HFFc6 (cell line): ENCODE measurements at regions not wholly inside any gene's neighbourhood (a gene's known extent, or its start where the extent isn't known, plus 50 kb on each side); places are given as distances from the start of the nearest gene placed in this dataset.
A peak's percentile ranks its signal among the peaks of the same experiment; 100 is the strongest.

Source experiments
- DNase-seq: peaks from one replicate; pipeline ENCODE4 v3.0.0-alpha.2; 2018
- H3K27ac Mint-ChIP-seq: 2 replicates; pipeline ENCODE4 v1.8.0; 2020; ENCODE audit warnings: mild to moderate bottlenecking, mixed read lengths
- H3K27me3 Mint-ChIP-seq: 2 replicates; pipeline ENCODE4 v1.8.0; 2021; ENCODE audit warnings: mild to moderate bottlenecking, moderate library complexity, mixed read lengths; ENCODE audit not compliant: insufficient read depth
- H3K36me3 Mint-ChIP-seq: 2 replicates; pipeline ENCODE4 v1.8.0; 2021; ENCODE audit warnings: low read depth, mixed read lengths
- H3K4me1 Mint-ChIP-seq: 2 replicates; pipeline ENCODE4 v1.8.0; 2020; ENCODE audit warnings: low read depth, mixed read lengths
- H3K4me3 Mint-ChIP-seq: 2 replicates; pipeline ENCODE4 v1.8.0; 2020; ENCODE audit warnings: mild to moderate bottlenecking, moderate library complexity, mixed read lengths
- H3K9me3 Mint-ChIP-seq: 2 replicates; pipeline ENCODE4 v1.8.0; 2020; ENCODE audit warnings: mild to moderate bottlenecking, mixed read lengths
- TF ChIP-seq, protein P1 (sequence below): fragments of 200-600 bp; sonication (generic); IDR thresholded peaks from 2 replicates; pipeline ENCODE4 v1.5.0; 2021; ENCODE audit warnings: antibody characterized with exemption, mild to moderate bottlenecking

- Mint-ChIP-seq H3K27ac (no peak overlapping the region), H3K27me3 (peaks cover 29% of the 10 kb centered on the region), H3K4me3 (no peak overlapping the region), H3K36me3 (no peaks in the 10 kb centered on the region), H3K9me3 (no peaks in the 10 kb centered on the region), H3K4me1 (no peaks in the 10 kb centered on the region)
- no peak for DNase-seq
- TF ChIP-seq, protein P1, sequence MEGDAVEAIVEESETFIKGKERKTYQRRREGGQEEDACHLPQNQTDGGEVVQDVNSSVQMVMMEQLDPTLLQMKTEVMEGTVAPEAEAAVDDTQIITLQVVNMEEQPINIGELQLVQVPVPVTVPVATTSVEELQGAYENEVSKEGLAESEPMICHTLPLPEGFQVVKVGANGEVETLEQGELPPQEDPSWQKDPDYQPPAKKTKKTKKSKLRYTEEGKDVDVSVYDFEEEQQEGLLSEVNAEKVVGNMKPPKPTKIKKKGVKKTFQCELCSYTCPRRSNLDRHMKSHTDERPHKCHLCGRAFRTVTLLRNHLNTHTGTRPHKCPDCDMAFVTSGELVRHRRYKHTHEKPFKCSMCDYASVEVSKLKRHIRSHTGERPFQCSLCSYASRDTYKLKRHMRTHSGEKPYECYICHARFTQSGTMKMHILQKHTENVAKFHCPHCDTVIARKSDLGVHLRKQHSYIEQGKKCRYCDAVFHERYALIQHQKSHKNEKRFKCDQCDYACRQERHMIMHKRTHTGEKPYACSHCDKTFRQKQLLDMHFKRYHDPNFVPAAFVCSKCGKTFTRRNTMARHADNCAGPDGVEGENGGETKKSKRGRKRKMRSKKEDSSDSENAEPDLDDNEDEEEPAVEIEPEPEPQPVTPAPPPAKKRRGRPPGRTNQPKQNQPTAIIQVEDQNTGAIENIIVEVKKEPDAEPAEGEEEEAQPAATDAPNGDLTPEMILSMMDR: no peak
Observed at GRCh38 chr1:25038699-25039098, 108.6 kb upstream of the RUNX3 start.

DNA sequence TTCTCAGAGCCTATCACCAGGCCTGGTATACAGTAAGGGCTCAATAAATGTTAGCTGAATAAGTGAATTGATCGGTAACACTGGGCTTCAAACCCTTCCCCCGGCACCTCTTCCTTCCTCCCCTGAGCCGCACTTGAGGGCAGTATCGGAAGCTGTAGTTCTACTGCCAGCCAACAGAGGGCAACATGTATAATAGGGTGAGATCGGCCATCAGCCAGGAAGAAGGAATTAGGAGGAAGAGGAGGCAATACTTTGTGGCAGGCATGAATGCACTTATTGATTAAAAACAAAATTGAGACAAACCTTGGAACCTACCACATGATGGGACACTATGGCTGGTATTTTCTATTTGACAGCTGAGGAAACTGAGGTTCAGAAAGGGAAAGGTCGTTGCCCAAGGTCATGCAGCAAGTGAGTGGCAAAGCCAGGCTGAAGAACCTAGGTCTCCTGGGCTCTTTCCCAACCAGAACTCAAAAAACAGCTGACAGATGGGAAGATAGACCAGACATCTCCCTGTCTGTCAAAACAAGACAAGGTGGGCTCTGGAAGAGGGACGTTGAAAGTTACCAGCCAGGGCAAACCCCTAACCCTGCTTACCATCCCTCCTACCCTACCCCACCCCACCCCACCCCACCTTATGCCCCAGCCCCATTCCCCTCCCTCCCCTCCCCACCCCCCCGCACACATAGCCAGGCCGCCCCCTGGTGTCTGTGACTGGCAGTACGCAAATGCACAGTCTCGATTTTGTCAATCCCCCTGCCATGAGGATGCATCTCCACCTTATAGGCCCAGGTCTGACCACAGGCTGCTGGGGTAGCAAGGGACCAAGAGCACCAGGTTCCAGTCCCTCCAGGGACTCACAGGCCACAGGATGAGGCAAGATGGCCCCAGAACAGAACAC, 107.3 kb upstream of the RUNX3 start:
- no peak for DNase-seq
- Mint-ChIP-seq H3K27ac (no peak overlapping the region), H3K4me3 (no peak overlapping the region), H3K27me3 (peaks cover 26% of the 10 kb centered on the region), H3K9me3 (no peaks in the 10 kb centered on the region), H3K4me1 (peaks cover 6% of the 10 kb centered on the region), H3K36me3 (no peaks in the 10 kb centered on the region)
- TF ChIP-seq, protein P1: peak; percentile 82

DNA sequence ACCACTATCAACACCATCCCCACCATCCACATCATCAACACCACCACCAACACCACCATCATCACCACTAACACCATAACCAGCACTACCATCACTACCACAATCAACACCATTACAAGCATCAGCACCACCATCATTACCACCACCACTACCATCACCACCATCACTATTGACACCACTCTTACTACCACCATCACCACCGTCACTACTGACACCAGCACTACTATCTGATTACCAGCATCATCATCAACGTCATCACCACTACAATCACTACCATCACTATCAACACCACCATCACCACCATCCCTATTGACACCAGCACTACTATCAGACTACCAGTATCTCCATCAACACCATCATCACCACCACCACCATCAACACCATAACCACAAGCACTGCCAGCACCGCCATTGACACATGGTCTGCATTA, 106.1 kb upstream of the RUNX3 start:
- TF ChIP-seq, protein P1: no peak
- no peak for DNase-seq
- H3K4me1 Mint-ChIP-seq: peaks cover 17% of the 10 kb centered on the region
- H3K27ac Mint-ChIP-seq: no peak overlapping the region
- H3K9me3 Mint-ChIP-seq: no peaks in the 10 kb centered on the region
- no peak overlapping the region for H3K4me3 Mint-ChIP-seq
- peaks cover 15% of the 10 kb centered on the region for H3K27me3 Mint-ChIP-seq
- H3K36me3 Mint-ChIP-seq: no peaks in the 10 kb centered on the region

- peaks cover 22% of the 10 kb centered on the region for H3K4me1 Mint-ChIP-seq
- peaks cover 10% of the 10 kb centered on the region; the same call in 1 of the 2 replicates for H3K27me3 Mint-ChIP-seq
- H3K27ac Mint-ChIP-seq: no peak overlapping the region
- H3K9me3 Mint-ChIP-seq: no peaks in the 10 kb centered on the region
- TF ChIP-seq, protein P1: no peak
- DNase-seq: no peak
- H3K4me3 Mint-ChIP-seq: no peak overlapping the region
- H3K36me3 Mint-ChIP-seq: no peaks in the 10 kb centered on the region
Observed at GRCh38 chr1:25035523-25036116, 105.5 kb upstream of the RUNX3 start.

DNA sequence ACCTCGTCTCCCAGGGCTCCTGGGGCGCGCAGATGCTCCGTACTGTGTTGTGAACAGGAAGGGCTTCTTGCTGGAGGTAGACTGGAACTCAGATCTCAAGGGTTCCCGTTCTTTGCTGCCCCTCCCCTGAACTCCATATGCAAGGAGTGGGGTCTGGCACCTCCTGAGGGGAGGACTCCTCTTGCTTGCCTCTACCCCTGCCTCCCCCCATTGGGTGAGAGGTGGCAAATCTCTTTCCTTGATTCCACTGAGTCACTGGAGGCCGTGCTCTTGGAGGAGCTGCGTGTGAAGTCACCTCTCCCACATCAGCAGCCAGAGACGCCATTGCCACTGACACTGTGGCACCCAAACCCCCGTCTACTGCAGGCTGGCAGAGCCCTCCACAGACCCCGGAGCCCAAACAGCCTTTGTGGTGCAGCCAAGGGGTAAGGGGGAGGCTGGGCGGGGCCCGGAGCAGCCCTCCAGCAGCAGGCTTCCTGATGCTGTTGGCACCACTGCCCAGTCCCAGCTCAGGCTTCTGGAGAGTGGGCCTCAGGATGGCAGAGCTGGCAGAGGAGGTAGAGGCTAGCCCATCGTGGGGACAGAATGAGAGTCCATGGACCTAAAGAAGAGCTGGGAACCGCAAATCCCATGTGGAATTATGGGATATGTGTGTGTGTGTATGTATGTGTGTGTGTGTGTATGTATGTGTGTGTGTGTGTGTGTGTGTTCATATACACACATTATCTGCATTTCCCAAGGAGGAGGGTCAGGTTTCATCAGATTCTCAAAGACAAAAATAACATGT, 104.9 kb upstream of the RUNX3 start:
- Mint-ChIP-seq H3K9me3 (no peaks in the 10 kb centered on the region), H3K27ac (no peak overlapping the region), H3K36me3 (no peaks in the 10 kb centered on the region), H3K27me3 (peaks cover 10% of the 10 kb centered on the region; the same call in 1 of the 2 replicates), H3K4me1 (peaks cover 24% of the 10 kb centered on the region), H3K4me3 (no peak overlapping the region)
- TF ChIP-seq, protein P1: no peak
- no peak for DNase-seq
